Esophagus (tissue), 2 donors: ENCODE measurements at regions not wholly inside any gene's neighbourhood (a gene's known extent, or its start where the extent isn't known, plus 50 kb on each side); places are given as distances from the start of the nearest gene placed in this dataset.

ENCODE experiments used
- H3K27ac ChIP-seq, 2 donors: one replicate each; pipeline ENCODE4 v1.5.1; 2013; ENCODE audit warnings: low read depth in 2 of 2, mild to moderate bottlenecking in 2 of 2, inconsistent platforms in 1 of 2, low read length in 1 of 2, moderate library complexity in 1 of 2
- H3K27me3 ChIP-seq, 2 donors: one replicate each; pipeline ENCODE4 v1.6.1; 2013; ENCODE audit warnings: low read length in 2 of 2, control low read depth in 1 of 2, mild to moderate bottlenecking in 1 of 2; ENCODE audit not compliant: insufficient read depth in 2 of 2, control insufficient read depth in 1 of 2
- H3K36me3 ChIP-seq, 2 donors: one replicate each; pipeline ENCODE4 v1.6.1; 2013; ENCODE audit warnings: low read length in 1 of 2; ENCODE audit not compliant: control insufficient read depth in 2 of 2, insufficient read depth in 2 of 2
- H3K4me1 ChIP-seq, 2 donors: one replicate each; pipeline ENCODE4 v1.6.1; 2013; ENCODE audit warnings: low read length in 1 of 2; ENCODE audit not compliant: control insufficient read depth in 2 of 2, insufficient read depth in 2 of 2
- H3K4me3 ChIP-seq, 2 donors: one replicate each; pipeline ENCODE4 v1.5.1; 2013; ENCODE audit warnings: low read length in 2 of 2, mild to moderate bottlenecking in 2 of 2, low read depth in 1 of 2, moderate library complexity in 1 of 2
- H3K9me3 ChIP-seq, 2 donors: one replicate each; pipeline ENCODE4 v1.6.1; 2013; ENCODE audit warnings: mild to moderate bottlenecking in 2 of 2, low read depth in 1 of 2, low read length in 1 of 2, moderate library complexity in 1 of 2; ENCODE audit not compliant: control insufficient read depth in 2 of 2, insufficient read depth in 1 of 2
- WGBS, 2 donors: extraction: QIAGEN DNeasy Blood & Tissue Kit; methylation state at CpG; one replicate each; pipeline ENCODE4 v1.1.7; 2013; 5-methylcytosine and 5-hydroxymethylcytosine counted together
- donor health status: healthy with polysubstance abuse.
- donor health status: Bipolar disorder and iron deficiency.

DNA sequence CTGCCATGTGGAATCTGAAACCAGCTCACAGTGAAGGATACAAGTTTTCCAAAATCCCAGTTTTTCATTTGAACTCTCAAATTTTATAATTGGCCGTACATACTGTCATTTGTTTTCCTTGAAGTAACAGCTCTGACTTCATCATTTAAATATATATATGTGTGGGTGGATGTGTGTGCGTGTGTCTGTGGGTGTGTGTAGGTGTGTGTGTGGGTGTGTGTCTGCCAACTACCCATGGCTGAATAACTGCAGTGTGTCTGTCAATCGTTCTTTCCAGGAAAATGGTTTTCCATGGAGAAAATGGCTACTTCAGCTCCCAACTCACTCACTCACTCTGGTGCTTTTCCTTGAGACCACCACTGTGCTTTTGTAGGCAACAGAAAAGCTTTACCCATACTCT is 169.0 kb downstream of the PLPP3 start:
- H3K4me3 ChIP-seq = no peak overlapping the region
- no peaks in the 10 kb centered on the region for H3K4me1 ChIP-seq
- H3K36me3 ChIP-seq = no peaks in the 10 kb centered on the region
- 83 to 84% methylated on average over 3 of the region's 3 CpGs for WGBS, 2 donors
- H3K9me3 ChIP-seq = no peaks in the 10 kb centered on the region
- no peaks in the 10 kb centered on the region for H3K27me3 ChIP-seq
- H3K27ac ChIP-seq = no peak overlapping the region

DNA sequence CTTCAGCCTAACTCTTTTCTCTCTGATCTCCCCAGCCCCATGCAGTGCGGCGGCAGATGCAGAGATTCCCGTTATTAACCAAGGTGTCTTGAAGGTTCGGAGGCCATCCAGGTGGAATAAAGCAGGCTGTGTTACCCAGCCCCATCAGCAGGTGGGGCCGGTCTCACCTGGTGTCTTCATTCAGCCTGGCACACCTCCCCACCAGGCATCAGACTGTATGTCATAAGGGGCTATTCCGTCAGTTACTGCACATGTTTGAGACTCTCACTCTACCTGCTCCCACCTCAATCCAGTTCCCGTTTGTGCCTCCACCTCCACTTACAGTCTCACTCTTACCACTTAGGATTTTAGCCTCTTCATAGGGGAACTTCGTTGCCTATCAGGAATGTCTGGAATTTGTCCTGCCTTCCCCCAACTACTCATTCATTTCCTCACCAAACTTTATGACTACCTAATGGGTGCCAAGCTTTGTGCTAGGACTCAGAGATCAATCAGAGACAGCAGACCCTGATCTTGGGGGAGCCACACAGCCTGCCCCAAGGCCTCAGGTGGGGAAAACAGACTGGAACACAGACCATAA is 170.2 kb downstream of the PLPP3 start:
- no peaks in the 10 kb centered on the region for H3K36me3 ChIP-seq
- no peak overlapping the region for H3K4me3 ChIP-seq
- H3K27me3 ChIP-seq = no peaks in the 10 kb centered on the region
- no peak overlapping the region for H3K27ac ChIP-seq
- 67 to 85% methylated on average over 8 of the region's 8 CpGs for WGBS, 2 donors
- H3K9me3 ChIP-seq = no peaks in the 10 kb centered on the region
- H3K4me1 ChIP-seq = no peaks in the 10 kb centered on the region

DNA sequence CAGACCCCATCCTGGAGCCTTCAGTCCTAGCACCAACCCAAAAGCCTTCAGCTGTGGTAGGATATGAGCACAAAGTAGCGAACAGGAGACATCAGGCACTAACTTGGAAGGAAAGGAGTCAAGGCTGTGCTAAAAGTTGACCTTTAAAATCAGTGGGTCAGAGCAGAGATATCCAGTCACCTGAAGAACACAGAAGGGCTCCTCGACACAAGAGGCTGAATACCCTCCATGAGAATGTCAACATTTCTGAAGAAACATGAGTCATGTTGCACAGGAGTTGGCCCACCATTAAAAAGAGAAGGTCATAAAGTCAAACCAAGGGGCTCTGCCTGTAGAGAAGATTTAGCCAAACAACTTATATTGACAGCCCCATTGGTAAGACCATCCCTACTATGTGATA is 172.5 kb downstream of the PLPP3 start:
- no peaks in the 10 kb centered on the region for H3K4me1 ChIP-seq
- no peaks in the 10 kb centered on the region for H3K27me3 ChIP-seq
- H3K36me3 ChIP-seq = no peaks in the 10 kb centered on the region
- H3K4me3 ChIP-seq = no peak overlapping the region
- no peaks in the 10 kb centered on the region for H3K9me3 ChIP-seq
- H3K27ac ChIP-seq = no peak overlapping the region
- WGBS, 2 donors = 87 to 91% methylated on average over 2 of the region's 2 CpGs

DNA sequence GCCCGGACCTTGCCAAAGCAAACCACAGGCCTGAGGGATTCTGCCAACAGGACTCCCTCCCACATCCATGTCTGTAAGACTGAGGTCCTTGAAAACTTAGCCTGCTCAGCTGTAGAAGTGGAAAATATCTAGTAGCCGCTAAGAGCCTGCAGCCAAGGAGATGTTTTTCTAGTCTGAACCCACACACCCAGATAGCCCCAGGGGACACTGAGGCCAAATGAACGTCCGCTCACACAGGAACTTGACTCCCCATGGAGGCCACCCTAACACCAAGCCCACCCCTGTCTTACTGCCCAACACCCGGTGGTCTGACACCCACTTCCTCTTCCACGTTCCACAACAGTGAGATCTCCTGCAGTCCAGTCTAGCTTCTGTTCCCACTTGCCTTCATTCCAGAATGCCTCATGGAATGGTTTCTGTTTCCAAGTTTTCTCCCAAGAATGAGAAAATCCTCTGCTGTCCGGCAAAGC is 174.8 kb downstream of the PLPP3 start:
- Histone ChIP-seq H3K9me3 (no peaks in the 10 kb centered on the region), H3K4me3 (no peak overlapping the region), H3K36me3 (no peaks in the 10 kb centered on the region), H3K27me3 (no peaks in the 10 kb centered on the region), H3K27ac (no peak overlapping the region), H3K4me1 (no peaks in the 10 kb centered on the region)
- 71 to 74% methylated on average over 7 of the region's 7 CpGs for WGBS, 2 donors

DNA sequence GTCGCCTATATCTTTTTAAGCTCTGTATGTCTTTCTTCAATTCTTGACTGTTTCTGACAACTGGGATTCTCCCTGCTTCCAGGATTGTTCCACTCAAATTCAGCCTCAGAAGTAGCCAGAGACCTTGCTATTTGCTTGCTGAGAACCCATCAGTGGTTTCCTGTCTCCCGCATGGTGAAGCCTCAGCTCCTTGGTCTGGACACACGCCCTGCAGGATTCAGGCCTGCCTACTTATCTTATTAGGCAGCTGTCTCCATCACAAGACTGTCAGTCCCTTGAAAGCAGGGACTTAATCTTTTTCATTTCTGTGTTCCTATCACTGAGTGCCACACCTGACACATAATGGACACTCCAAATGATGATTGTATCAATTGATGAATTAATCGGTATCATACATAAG is 175.3 kb downstream of the PLPP3 start:
- Histone ChIP-seq H3K4me1 (no peaks in the 10 kb centered on the region), H3K27ac (no peak overlapping the region), H3K36me3 (no peaks in the 10 kb centered on the region), H3K9me3 (no peaks in the 10 kb centered on the region), H3K4me3 (no peak overlapping the region), H3K27me3 (no peaks in the 10 kb centered on the region)
- 65 to 80% methylated on average over 4 of the region's 4 CpGs for WGBS, 2 donors

DNA sequence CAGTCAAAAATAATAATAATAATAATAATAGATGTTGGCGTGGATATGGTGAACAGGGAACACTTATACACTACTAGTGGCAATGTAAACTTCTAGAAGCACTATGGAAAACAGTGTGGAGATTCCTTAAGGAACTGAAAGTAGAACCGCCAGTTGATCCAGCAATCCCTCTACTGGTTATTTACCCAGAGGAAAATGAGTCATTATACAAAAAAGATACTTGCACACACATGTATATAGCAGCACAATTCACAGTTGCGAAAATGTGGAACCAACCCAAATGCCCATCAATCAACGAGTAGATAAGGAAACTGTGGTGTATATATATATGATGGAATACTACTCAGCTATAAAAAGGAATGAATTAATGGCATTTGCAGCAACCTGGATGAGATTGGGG is 176.0 kb downstream of the PLPP3 start:
- Histone ChIP-seq H3K27me3 (no peaks in the 10 kb centered on the region), H3K27ac (no peak overlapping the region), H3K9me3 (no peaks in the 10 kb centered on the region), H3K4me1 (no peaks in the 10 kb centered on the region), H3K4me3 (no peak overlapping the region), H3K36me3 (no peaks in the 10 kb centered on the region)
- 65 to 72% methylated on average over 4 of the region's 4 CpGs for WGBS, 2 donors

DNA sequence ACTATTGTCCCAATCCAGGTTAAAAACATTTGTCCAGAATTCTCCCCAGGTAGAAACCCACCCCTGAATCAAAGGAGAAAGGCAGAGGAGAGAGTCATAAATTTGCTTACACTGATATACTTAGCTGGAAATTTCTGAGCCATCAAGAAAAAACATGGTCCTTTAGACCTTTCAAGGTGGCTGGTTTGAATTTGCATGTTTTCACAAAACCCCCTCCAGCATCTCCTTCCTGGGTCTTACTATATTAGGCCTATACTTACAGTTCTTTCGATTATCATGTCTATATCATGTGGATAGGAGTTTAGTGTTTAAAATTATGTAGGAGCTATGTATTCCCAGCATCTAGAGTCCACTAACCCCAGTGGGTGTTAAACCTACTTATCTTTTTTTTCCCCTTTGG is 178.2 kb downstream of the PLPP3 start:
- H3K4me3 ChIP-seq = no peak overlapping the region
- no peaks in the 10 kb centered on the region for H3K9me3 ChIP-seq
- H3K27me3 ChIP-seq = no peaks in the 10 kb centered on the region
- no peaks in the 10 kb centered on the region for H3K36me3 ChIP-seq
- no peak overlapping the region for H3K27ac ChIP-seq
- 84 to 89% methylated on average over 1 of the region's 1 CpG for WGBS, 2 donors
- no peaks in the 10 kb centered on the region for H3K4me1 ChIP-seq

DNA sequence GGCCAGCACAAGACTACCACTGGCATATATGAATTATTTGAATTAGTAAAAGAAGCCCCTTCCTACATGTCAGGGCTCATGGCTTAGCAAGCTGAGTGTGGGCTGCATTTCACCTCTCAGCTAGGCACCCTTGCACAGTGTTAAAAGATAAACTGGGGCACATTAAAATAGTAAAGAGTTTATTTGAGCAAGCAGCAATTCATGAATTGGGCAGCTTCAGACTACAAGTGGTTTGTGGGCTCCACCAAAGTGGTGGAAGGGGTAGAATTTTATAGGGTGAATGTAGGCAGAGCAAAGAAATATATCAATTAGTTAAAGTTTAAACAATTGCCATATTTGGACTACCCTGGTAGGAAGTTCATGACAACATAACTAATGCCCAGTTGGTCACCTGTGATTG is 178.8 kb downstream of the PLPP3 start:
- Histone ChIP-seq H3K9me3 (no peaks in the 10 kb centered on the region), H3K4me1 (no peaks in the 10 kb centered on the region), H3K27me3 (no peaks in the 10 kb centered on the region), H3K27ac (no peak overlapping the region), H3K36me3 (no peaks in the 10 kb centered on the region), H3K4me3 (no peak overlapping the region)

DNA sequence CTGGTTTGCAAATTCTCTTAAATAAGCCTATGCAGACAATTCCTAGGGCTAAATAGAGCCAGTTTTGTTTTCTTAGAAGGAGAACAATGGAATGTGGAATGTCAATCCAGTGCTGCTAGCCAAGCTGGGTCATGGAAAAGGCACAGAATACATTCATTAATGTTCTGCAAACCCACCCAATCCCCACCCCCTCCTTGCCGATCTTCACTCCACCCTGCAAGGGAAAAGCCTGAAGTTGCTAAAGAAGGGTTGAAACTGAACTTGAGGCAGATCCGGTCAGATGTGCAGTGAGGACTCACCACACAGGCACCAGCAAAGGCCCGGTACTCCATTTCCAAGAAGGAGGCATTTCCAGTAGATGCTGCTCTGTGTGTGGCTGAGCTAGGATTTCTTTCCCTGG is 179.6 kb downstream of the PLPP3 start:
- H3K9me3 ChIP-seq = no peaks in the 10 kb centered on the region
- 73 to 79% methylated on average over 3 of the region's 3 CpGs for WGBS, 2 donors
- H3K27me3 ChIP-seq = no peaks in the 10 kb centered on the region
- H3K36me3 ChIP-seq = no peaks in the 10 kb centered on the region
- H3K4me1 ChIP-seq = no peaks in the 10 kb centered on the region
- H3K4me3 ChIP-seq = no peak overlapping the region
- no peak overlapping the region for H3K27ac ChIP-seq

DNA sequence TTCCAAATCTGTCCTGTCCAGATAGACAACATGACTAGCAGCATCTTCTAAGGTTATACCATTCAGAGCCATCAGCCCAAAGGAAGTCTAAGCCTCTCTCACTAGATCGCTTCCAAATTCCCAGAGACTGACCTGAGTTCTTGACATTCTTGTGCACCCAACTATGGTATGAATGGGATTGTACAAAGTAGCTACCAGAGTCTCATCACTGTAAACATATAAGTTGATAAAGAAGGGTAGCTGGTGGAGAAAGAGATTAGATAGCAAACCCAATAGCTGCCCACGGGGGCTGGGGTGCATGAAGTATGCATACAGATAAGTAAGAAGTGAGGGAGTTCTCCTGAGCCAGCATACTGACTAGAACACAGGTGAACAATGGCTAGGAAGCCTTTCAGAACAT is 180.0 kb downstream of the PLPP3 start:
- no peaks in the 10 kb centered on the region for H3K9me3 ChIP-seq
- H3K27me3 ChIP-seq = no peaks in the 10 kb centered on the region
- no peaks in the 10 kb centered on the region for H3K4me1 ChIP-seq
- no peak overlapping the region for H3K27ac ChIP-seq
- no peak overlapping the region for H3K4me3 ChIP-seq
- H3K36me3 ChIP-seq = no peaks in the 10 kb centered on the region
- WGBS, 2 donors = 68 to 84% methylated on average over 2 of the region's 2 CpGs
